ENCODE measurements at regions not wholly inside any gene's neighbourhood (a gene's known extent, or its start where the extent isn't known, plus 50 kb on each side); places are given as distances from the start of the nearest gene placed in this dataset.

DNA sequence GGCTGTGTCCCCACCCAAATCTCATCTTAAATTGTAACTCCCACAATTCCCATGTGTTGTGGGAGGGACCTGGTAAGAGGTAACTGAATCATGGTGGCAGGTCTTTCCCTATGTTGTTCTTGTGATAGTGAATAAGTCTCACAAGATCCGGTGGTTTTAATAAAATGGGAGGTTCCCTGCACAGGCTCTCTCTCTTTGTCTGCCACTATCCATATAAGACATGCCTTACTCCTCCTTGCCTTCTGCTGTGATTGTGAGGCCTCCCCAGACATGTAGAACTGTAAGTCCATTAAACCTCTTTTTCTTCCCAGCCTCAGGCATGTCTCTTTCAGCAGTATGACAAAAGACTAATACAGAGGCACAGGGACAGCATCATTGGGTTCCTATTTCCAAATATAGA is 381.2 kb downstream of the SFMBT2 start:
- Histone ChIP-seq H2BK15ac (ENCODE audit: low read depth, low read length) (no peak overlapping the region), H3K79me1 (ENCODE audit: insufficient read depth, low read depth, low read length, poor library complexity, severe bottlenecking) (no peaks in the 10 kb centered on the region), H3T11ph (ENCODE audit: low read length) (no peak overlapping the region), H2BK12ac (ENCODE audit: insufficient read length, low read depth, low read length) (no peak overlapping the region), H2AFZ (ENCODE audit: low read length) (no peak overlapping the region), H3K79me2 (ENCODE audit: insufficient read depth, low read length) (no peaks in the 10 kb centered on the region), H4K20me1 (ENCODE audit: control insufficient read depth, insufficient read depth, insufficient read length) (no peaks in the 10 kb centered on the region), H3K23me2 (ENCODE audit: insufficient read length, low read depth, low read length, poor library complexity, severe bottlenecking) (no peaks in the 10 kb centered on the region), H3K4me1 (ENCODE audit: insufficient read depth, low read length) (no peaks in the 10 kb centered on the region), H4K5ac (ENCODE audit: insufficient read length, low read depth, low read length) (no peak overlapping the region), H4K8ac (replicated peaks; ENCODE audit: insufficient read length, low read depth, low read length) (no peak overlapping the region), H4K91ac (ENCODE audit: insufficient read length, low read depth, low read length) (no peak overlapping the region), H3K9me3 (ENCODE audit: control insufficient read depth, low read depth, low read length) (no peaks in the 10 kb centered on the region), H3K18ac (ENCODE audit: insufficient read length, low read depth, low read length) (no peak overlapping the region), H3K14ac (ENCODE audit: insufficient read depth, low read length) (no peak overlapping the region), H3K27ac (ENCODE audit: insufficient read length, low read depth, low read length) (no peak overlapping the region), H3K27me3 (ENCODE audit: insufficient read depth, low read length) (no peaks in the 10 kb centered on the region), H3K56ac (ENCODE audit: insufficient read length, low read depth, low read length) (no peak overlapping the region), H2BK120ac (ENCODE audit: low read depth, low read length, poor library complexity, severe bottlenecking) (no peak overlapping the region), H3K4ac (ENCODE audit: low read depth, low read length) (no peak overlapping the region), H2AK5ac (ENCODE audit: insufficient read length, low read length) (no peak overlapping the region), H3K9ac (ENCODE audit: extremely low read depth, insufficient read length, low read length) (no peak overlapping the region), H3K4me2 (ENCODE audit: insufficient read depth, insufficient read length, low read length) (no peak overlapping the region), H2BK5ac (ENCODE audit: insufficient read length, low read length) (no peak overlapping the region), H2BK20ac (ENCODE audit: low read depth, low read length, poor library complexity, severe bottlenecking) (no peak overlapping the region), H3K23ac (ENCODE audit: insufficient read length, low read depth, low read length) (no peak overlapping the region)
- no peak for DNase-seq
- Mint-ChIP-seq H3K9me3 (peaks cover 0 to 3% of the 10 kb centered on the region in 2 experiments; a peak in 2 of 5 replicates), H3K36me3 (ENCODE audit: insufficient read depth in 1 of 3, low read depth in 3 of 3) (peaks cover 0 to 3% (median 0%) of the 10 kb centered on the region in 3 experiments; a peak in 2 of 7 replicates), H3K4me3 (no peak overlapping the region), H3K4me1 (peaks cover 0 to 4% of the 10 kb centered on the region in 2 experiments; a peak in 1 of 4 replicates), H3K27ac (no peak overlapping the region), H3K27me3 (ENCODE audit: low read depth) (peaks cover 3% of the 10 kb centered on the region)
- no CpG with 5 or more reads among the region's 1 CpG for WGBS (ENCODE audit: extremely low coverage, insufficient read length, low lambda C conversion rate)
- no peak for TF ChIP-seq CTCF (conservative IDR thresholded peaks at IDR 0.05)

Data from H9 (cell line).